ENCODE measurements at regions not wholly inside any gene's neighbourhood (a gene's known extent, or its start where the extent isn't known, plus 50 kb on each side); places are given as distances from the start of the nearest gene placed in this dataset.

- TF ChIP-seq ZNF274 (IDR thresholded peaks at IDR 0.05; ENCODE audit: borderline replicate concordance, low read depth, low read length) (no peak), ZNF140 (CRISPR knock-in tag; IDR thresholded peaks at IDR 0.05) (no peak), GABPB1 (CRISPR knock-in tag; IDR thresholded peaks at IDR 0.05) (peak; percentile 57), ESRRA (IDR thresholded peaks at IDR 0.05; ENCODE audit: borderline replicate concordance, low read depth) (no peak), GMEB1 (CRISPR knock-in tag; IDR thresholded peaks at IDR 0.05) (peak; percentile 43; the same call in 1 of the 2 replicates), MTF1 (CRISPR knock-in tag; IDR thresholded peaks at IDR 0.05; ENCODE audit: borderline replicate concordance) (no peak), ATF2 (CRISPR knock-in tag; IDR thresholded peaks at IDR 0.05) (no peak), NR0B1 (IDR thresholded peaks at IDR 0.05; ENCODE audit: partially characterized antibody) (no peak), SETDB1 (IDR thresholded peaks at IDR 0.05; ENCODE audit: low read length) (no peak), NFATC3 (IDR thresholded peaks at IDR 0.05) (no peak), JUN (IDR thresholded peaks at IDR 0.05; ENCODE audit: borderline replicate concordance, low read depth, low read length) (peak; percentile 57), JUN (CRISPR knock-in tag; IDR thresholded peaks at IDR 0.05; ENCODE audit: borderline replicate concordance) (no peak), FOXK2 (conservative IDR thresholded peaks at IDR 0.05 in 1 of 2, IDR thresholded peaks at IDR 0.05 in 1 of 2; ENCODE audit: low read depth in 2 of 2) (peak; percentile 48 to 53; a peak in 3 of 4 replicates), ZBTB26 (CRISPR knock-in tag; IDR thresholded peaks at IDR 0.05) (peak; percentile 70), RBM22 (IDR thresholded peaks at IDR 0.05; ENCODE audit: low read depth, low read length, poor library complexity, severe bottlenecking) (no peak), FOSL1 (tag; conservative IDR thresholded peaks at IDR 0.05) (peak; percentile 76), ZC3H11A (IDR thresholded peaks at IDR 0.05; ENCODE audit: low read depth, low read length) (no peak), E2F4 (CRISPR knock-in tag; IDR thresholded peaks at IDR 0.05; ENCODE audit: low read depth) (no peak)
- TF ChIP-seq, protein P1, sequence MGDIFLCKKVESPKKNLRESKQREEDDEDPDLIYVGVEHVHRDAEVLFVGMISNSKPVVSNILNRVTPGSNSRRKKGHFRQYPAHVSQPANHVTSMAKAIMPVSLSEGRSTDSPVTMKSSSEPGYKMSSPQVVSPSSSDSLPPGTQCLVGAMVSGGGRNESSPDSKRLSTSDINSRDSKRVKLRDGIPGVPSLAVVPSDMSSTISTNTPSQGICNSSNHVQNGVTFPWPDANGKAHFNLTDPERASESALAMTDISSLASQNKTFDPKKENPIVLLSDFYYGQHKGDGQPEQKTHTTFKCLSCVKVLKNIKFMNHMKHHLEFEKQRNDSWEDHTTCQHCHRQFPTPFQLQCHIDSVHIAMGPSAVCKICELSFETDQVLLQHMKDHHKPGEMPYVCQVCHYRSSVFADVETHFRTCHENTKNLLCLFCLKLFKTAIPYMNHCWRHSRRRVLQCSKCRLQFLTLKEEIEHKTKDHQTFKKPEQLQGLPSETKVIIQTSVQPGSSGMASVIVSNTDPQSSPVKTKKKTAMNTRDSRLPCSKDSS (IDR thresholded peaks at IDR 0.05; ENCODE audit: low read depth, partially characterized antibody) = no peak
These were observed 106.1 kb upstream of the CPEB4 start (continued) for GRCh38 chr5:173781816-173782670.

All from K562 (cell line).